ENCODE measurements at regions not wholly inside any gene's neighbourhood (a gene's known extent, or its start where the extent isn't known, plus 50 kb on each side); places are given as distances from the start of the nearest gene placed in this dataset.

GRCh38 chr12:71216725-71217579 is 59.2 kb upstream of the TSPAN8 start:
- TF ChIP-seq CTCF (conservative IDR thresholded peaks at IDR 0.05; ENCODE audit: low read depth, low read length) (peak; percentile 85), EZH2 (IDR thresholded peaks at IDR 0.05; ENCODE audit: low read length, unreplicated experiment) (no peak)

Measured in PC-3 (cell line).